HEK293T (cell line): ENCODE measurements at regions not wholly inside any gene's neighbourhood (a gene's known extent, or its start where the extent isn't known, plus 50 kb on each side); places are given as distances from the start of the nearest gene placed in this dataset.

ENCODE experiments used
- BHLHE40 ChIP-seq: fragments of 450-650 bp; IDR thresholded peaks from 2 replicates; pipeline ENCODE4 v1.6.1; 2016; ENCODE audit warnings: mild to moderate bottlenecking, moderate library complexity, borderline replicate concordance
- CTBP1 ChIP-seq: fragments of 450-650 bp; IDR thresholded peaks from 2 replicates; pipeline ENCODE4 v1.6.1; 2016; ENCODE audit warnings: borderline replicate concordance
- ELF4 ChIP-seq: fragments of 450-650 bp; IDR thresholded peaks from 2 replicates; pipeline ENCODE4 v1.6.1; 2017; ENCODE audit warnings: antibody characterized with exemption
- FOXA1 ChIP-seq: fragments of 450-650 bp; IDR thresholded peaks from 2 replicates; pipeline ENCODE4 v1.6.1; 2016; ENCODE audit warnings: mild to moderate bottlenecking
- FOXK2 ChIP-seq: fragments of 450-650 bp; IDR thresholded peaks from 2 replicates; pipeline ENCODE4 v1.6.1; 2016; ENCODE audit warnings: mild to moderate bottlenecking
- FOXM1 ChIP-seq: fragments of 450-650 bp; IDR thresholded peaks from 2 replicates; pipeline ENCODE4 v1.6.1; 2017; ENCODE audit warnings: mild to moderate bottlenecking, borderline replicate concordance
- HDGF ChIP-seq: fragments of 450-650 bp; IDR thresholded peaks from 2 replicates; pipeline ENCODE4 v1.6.1; 2017; ENCODE audit warnings: antibody characterized with exemption, borderline replicate concordance
- L3MBTL2 ChIP-seq: fragments of 450-650 bp; conservative IDR thresholded peaks from 2 replicates; pipeline ENCODE4 v1.6.1; 2016; ENCODE audit warnings: mild to moderate bottlenecking
- LEF1 ChIP-seq: fragments of 450-650 bp; IDR thresholded peaks from 2 replicates; pipeline ENCODE4 v1.6.1; 2017; ENCODE audit warnings: mild to moderate bottlenecking, borderline replicate concordance
- NFRKB ChIP-seq: fragments of 450-650 bp; IDR thresholded peaks from 2 replicates; pipeline ENCODE4 v1.6.1; 2016; ENCODE audit warnings: mild to moderate bottlenecking, moderate library complexity
- SP1 ChIP-seq: fragments of 450-650 bp; IDR thresholded peaks from 2 replicates; pipeline ENCODE4 v1.6.1; 2017
- SUZ12 ChIP-seq: fragments of 450-650 bp; IDR thresholded peaks from 2 replicates; pipeline ENCODE4 v1.6.1; 2016; ENCODE audit warnings: mild to moderate bottlenecking
- TARDBP ChIP-seq: fragments of 450-650 bp; IDR thresholded peaks from 2 replicates; pipeline ENCODE4 v1.6.1; 2016
- ZNF384 ChIP-seq: fragments of 450-650 bp; IDR thresholded peaks from 2 replicates; pipeline ENCODE4 v1.6.1; 2016

DNA sequence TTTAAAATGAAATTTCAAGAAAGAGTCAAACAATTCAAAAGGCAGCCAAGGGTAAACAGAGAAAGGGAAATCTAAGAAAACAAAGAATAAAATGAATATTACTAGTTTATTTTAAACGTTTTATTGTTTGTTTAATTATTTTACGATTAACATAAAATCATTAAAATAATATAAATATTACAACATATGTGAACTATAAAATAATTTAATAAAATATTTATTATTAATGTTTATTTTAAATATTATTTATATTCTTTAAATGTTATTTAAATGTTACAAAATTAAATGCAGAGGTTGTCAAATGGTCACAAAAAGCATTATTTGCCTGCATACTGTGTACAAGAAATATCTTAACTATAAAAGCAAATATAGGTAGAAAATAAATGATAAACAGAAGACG, 786.7 kb upstream of the GHITM start:
- TF ChIP-seq LEF1: no peak
- TF ChIP-seq HDGF: no peak
- TF ChIP-seq L3MBTL2: no peak
- no peak for TF ChIP-seq SP1
- TF ChIP-seq FOXM1: no peak
- no peak for TF ChIP-seq ZNF384
- no peak for TF ChIP-seq ELF4
- TF ChIP-seq FOXA1: no peak
- no peak for TF ChIP-seq CTBP1
- no peak for TF ChIP-seq SUZ12
- no peak for TF ChIP-seq FOXK2
- TF ChIP-seq BHLHE40: no peak
- no peak for TF ChIP-seq TARDBP
- TF ChIP-seq NFRKB: no peak
